NB4 (cell line): ENCODE measurements at regions not wholly inside any gene's neighbourhood (a gene's known extent, or its start where the extent isn't known, plus 50 kb on each side); places are given as distances from the start of the nearest gene placed in this dataset.

Experiments used
- TF ChIP-seq, protein P1 (sequence below): IDR thresholded peaks from one replicate; pipeline ENCODE4 v1.5.1; 2012; ENCODE audit warnings: low read depth, low read length
- TF ChIP-seq, protein P2 (sequence below): IDR thresholded peaks from 2 replicates; pipeline ENCODE4 v1.6.1; 2011; ENCODE audit warnings: low read depth, low read length

DNA sequence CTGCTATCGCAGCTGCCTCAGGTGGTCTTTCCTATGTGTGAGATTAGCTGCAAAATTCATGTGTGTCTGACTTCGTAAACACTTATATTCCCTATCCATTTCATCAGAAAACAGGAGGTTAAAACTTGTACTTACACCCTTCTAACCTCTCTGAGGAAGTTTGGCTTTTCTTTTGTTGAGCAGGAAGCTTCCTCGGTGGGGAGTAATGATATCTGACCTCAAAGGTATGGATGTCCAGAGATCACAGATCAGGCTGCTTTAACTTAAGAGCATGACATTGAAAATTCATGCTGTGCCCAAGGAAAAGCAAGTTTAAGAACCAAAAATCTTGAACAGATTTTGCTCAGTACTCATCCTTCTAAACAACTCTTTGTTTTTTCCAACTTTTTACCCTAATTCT lies 429.1 kb downstream of the STIM2 start:
- TF ChIP-seq, protein P1, sequence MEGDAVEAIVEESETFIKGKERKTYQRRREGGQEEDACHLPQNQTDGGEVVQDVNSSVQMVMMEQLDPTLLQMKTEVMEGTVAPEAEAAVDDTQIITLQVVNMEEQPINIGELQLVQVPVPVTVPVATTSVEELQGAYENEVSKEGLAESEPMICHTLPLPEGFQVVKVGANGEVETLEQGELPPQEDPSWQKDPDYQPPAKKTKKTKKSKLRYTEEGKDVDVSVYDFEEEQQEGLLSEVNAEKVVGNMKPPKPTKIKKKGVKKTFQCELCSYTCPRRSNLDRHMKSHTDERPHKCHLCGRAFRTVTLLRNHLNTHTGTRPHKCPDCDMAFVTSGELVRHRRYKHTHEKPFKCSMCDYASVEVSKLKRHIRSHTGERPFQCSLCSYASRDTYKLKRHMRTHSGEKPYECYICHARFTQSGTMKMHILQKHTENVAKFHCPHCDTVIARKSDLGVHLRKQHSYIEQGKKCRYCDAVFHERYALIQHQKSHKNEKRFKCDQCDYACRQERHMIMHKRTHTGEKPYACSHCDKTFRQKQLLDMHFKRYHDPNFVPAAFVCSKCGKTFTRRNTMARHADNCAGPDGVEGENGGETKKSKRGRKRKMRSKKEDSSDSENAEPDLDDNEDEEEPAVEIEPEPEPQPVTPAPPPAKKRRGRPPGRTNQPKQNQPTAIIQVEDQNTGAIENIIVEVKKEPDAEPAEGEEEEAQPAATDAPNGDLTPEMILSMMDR = no peak
- TF ChIP-seq, protein P2, sequence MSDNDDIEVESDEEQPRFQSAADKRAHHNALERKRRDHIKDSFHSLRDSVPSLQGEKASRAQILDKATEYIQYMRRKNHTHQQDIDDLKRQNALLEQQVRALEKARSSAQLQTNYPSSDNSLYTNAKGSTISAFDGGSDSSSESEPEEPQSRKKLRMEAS = no peak
